ENCODE measurements at regions not wholly inside any gene's neighbourhood (a gene's known extent, or its start where the extent isn't known, plus 50 kb on each side); places are given as distances from the start of the nearest gene placed in this dataset.
"Not testable (repeated sequence)": the region's sequence is repeated elsewhere in the genome, so short reads cannot be mapped to it uniquely, and the experiment has no call there.

DNA sequence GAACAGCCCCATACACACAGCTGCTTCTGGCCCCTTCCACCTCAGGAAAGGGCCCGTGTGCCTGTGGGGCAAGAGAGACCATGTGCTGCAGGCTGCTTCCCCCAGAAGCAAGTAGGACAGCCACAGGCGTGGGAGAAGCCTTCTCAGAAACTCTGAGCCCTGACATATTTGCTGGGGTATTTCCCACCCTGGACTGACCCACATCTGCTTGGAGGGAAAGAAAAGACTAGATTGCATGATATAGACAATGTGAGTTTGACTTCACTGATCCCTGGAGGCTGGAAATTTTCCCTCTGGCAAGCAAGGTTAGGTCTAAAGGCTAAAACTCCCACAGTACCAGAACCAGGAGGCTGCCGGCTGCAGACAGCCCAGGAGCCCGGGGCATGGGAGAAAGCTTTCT, 213.3 kb upstream of the SSTR4 start:
- DNase-seq = no peak

DNA sequence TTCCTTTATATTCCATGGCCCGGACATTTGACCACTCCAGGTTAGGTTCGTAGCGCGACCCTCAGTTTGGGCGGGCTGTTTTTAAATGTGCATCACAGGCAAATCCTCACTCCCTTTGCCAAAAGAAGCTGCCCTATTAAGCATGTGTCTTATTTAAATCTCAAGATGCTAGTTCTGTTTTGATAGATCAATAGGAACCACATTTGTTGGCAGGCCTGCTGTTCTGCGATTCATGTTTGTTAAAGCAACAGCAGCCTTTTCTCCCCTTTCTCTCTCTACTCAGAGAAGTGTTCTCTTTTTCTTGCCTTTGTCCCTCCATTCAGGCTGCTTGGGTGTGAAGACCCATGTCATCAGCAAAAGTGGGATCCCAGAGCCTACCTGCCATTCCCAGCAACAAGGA, 212.0 kb upstream of the SSTR4 start:
- DNase-seq = no peak

DNA sequence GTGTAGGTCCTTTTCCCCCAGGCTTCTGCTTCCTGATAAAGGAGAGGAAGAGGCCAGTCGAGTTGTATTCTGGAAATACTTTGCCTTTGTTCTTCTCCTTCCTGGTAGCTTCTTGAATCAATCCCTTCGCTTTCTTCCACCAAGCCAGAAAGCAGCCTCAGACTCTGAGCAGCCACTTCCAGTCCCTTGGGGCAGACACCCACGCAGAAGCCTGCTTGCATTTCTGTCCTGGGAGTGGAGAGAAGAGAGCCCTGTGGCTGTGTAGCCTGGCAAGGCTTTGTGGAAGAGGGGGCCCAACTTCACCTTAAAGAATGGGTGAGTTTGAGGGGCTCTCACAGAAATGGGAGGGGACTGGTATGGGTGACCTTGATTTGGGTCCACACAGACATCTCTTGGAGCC, 211.0 kb upstream of the SSTR4 start:
- no peak for DNase-seq

DNA sequence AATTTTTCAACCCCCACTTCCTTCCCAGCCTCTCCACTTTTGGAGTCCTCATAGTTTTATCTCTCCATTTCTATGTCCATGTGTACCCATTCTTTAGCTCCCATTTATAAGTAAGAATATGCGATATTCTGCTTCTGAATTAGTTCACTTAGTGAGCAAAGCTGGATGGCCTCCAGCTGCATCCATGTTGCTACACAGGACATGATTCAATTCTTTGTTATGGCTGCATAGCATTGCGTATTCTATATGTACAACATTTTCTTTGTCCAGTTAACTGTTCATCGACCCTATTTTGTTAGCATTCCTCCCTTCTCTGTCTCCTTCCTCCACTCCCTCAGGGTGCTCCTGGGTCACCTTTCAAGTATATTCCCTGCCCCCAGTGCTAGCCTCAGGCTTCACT, 210.0 kb upstream of the SSTR4 start:
- no peak for DNase-seq

DNA sequence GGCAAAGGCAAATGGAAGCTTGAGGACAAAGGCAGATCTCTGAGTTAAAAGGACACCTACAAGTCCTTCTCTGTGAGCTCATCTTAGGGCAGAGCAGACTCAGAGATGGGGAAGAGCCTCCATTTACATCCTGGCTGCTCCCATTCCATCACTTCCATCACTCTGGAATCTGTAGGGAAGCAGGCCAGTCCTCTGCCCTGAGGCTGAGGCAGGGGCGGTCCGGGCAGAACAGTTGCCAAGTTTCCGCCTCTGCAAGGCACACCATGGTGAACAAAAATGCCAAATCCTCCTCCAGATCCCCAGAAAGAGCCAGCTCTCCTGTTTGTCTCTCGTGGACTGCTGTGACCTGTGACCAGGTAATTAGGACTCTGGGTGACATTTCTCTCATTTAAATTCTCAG, 209.6 kb upstream of the SSTR4 start:
- no peak for DNase-seq

DNA sequence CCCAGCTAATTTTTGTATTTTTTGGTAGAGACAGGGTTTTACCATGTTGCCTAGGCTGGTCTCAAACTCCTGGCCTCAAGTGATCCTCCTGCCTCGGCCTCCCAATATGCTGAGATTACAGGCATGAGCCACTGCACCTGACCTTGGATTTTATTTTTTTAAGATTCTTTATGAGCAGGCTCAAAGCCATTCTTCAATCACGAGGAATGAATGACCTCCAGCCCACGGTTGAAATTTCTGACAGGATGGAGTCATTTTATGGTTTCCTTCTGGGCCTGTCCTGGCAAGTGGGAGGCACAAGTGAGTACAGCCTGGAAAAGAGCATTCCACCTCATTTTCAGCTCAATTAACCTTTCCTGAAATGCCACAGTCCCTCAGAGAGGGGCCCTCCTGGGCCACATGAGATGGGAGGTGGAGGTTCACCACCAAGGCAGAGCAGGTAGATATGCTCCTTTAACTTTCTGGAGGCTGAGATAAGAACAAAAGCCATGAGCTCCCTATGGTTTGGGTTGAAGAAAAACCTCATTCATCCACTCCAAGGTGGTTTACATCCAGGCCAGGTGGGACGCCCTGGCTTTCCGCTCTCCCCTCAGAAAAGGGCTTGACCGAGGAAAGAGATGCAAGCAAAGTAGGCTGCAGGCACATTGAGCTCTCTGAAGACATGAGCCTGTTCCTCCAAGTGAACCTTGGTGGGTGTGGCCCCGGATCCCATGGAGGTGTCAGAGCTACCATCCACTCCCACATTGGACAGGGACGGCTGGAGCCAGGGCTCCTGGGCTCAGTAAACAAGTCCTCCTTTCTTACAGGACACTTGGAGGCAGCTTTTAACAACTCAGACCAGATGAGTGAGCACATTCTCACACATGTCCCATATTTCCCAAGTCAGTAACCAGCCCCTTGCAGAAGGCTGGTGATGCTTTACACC, 208.5 kb upstream of the SSTR4 start:
- DNase-seq = no peak

DNA sequence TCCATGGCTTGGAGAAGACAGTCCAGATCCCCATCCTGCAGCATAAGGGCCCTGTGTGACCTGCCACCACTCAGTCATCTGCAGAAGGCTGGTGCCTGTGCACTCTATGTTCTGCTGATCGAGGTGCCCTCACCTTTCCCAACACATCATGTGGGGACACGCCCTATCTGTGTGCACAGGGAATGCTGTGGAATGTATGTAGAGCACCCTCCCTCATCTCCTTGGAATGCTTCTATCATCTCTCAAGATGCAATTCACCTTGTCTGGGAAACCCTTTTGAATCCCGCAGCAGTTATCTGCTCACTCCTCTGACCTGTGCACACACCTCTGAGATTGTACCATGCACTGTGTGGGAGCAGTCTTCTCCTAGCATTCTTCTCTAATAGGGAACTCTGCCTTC, 207.2 kb upstream of the SSTR4 start:
- no peak for DNase-seq

DNA sequence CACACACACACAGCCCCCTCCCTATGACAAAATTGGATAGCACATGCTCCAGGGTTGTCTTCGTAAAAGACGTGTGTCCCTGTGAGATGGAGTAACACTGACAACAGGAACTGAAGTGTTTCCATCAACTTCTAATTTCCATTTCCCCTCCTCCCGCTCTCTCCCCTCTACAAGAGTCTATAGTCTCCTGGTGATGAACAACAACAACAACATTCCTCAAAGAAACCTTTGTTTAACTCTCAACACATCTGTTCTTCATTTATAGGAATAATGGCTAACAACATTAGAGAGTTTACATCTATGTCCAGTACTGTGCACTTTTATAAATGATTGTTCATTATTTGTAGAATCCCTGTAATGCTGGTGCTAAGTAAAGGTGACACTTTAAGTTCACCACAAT, 205.8 kb upstream of the SSTR4 start:
- DNase-seq = no peak

DNA sequence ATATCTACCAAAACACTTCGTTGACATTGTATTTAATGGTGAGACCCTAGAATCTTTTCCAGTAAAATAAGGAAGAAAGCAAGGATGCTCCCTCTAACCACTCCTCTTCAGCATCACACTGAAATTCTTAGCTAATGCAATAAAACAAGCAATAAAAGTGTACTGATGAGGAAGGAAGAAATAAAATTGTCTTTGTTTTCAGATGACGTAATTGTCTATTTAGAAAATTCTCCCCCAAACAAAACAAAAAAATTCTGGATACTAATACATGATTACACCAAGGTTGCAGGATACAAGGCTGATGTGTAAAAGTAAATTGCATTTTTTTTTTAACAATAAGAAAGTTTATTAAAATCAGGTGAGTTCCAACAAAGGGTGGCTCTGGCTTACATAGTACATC, 205.0 kb upstream of the SSTR4 start:
- DNase-seq = no peak

DNA sequence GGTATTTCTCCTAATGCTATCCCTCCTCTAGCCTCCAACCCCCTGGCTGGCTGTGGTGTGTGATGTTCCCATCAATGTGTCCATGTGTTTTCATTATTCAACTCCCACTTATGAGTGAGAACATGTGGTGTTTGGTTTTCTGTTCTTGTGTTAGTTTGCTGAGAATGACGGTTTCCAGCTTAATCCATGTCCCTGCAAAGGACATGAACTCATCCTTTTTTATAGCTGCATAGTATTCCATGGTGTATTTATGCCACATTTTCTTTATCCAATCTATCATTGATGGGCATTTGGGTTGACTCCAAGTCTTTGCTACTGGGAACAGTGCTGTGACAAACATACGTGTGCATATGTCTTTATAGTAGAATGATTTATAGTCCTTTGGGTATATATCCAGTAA, 204.4 kb upstream of the SSTR4 start:
- DNase-seq = not testable (repeated sequence)

DNA sequence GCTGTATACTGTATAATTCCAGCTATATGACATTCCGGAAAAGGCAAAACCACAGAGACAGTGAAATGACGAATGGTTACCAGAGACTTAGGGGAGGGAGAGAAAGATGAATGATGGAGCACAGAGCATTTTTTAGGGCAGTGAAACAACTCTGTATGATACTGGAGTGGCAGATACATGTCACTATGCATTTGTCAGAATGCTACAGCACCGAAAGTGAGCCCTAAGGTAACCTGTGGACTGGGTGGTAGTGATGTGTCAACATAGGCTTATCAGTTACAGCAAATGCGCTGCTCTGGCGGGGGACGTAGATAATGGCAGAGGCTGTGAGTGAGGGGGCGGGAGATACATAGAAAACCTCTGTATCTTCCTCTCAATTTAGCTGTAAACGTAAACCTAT, 201.3 kb upstream of the SSTR4 start:
- no peak for DNase-seq

DNA sequence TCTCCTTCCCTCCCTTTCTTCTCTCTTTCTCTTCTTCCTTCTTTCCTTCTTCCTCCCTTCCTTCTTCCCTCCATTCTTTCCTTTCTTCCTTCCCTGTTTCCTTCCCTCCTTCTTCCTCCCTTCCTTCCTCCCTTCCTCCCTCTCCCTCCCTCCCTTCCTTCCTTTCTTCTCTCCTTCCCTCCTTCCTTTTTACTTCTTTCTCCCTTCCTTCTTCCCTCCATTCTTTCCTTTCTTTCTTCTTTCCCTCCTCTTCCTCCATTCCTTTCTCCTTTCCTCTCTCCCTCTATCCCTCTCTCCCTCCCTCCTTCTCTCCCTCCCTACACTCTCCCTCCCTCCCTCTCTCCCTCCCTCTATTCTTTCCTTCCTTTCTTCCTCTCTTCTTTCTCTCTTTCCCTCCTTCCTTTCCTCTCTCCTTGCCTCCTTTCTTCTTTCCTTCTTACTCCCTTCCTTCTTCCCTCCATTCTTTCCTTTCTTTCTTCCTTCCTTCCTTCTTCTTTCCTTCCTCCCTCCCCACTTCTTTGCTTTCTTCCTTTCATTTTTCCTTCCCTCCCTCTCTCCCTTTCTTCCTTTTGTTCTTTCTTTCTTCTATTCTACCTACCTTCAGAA, 200.4 kb upstream of the SSTR4 start:
- DNase-seq = no peak

DNA sequence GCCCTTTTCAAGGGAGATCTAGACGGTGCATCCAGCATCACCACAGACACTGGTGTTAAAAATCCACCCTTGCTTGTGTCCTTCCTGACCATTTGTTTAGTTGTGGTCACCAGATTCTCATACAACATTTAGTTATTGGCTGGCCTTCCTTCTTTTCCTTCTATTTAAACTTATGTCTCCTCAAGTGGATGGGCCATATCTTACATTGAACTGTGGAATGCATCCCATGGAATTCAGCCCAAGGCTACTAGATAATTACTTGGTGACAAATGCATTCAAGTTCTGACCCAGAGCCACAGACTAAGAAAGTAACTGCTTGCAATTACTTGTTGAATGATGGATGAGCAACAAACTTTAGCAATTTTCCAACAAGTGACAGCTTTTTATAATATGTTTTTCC, 198.9 kb upstream of the SSTR4 start:
- DNase-seq = no peak

DNA sequence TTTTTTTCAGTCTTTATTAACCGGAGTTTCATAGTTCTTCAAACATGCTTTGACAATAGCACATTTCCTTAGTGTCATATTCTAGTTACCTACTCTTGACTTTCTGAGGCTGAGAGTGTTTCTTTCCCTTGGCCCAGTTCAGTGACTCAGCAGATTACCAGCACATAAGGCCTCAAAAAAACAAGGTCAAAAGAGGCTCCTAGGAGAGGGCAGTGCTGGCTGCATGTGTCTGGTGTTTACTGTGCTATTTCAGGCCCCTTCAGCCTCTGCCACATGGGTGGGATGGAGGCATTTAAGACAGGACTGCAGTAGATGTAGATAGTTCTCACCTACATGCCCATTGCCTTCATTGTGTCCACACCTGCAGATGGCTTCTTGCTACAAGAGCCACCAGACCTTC, 198.2 kb upstream of the SSTR4 start:
- DNase-seq = no peak

DNA sequence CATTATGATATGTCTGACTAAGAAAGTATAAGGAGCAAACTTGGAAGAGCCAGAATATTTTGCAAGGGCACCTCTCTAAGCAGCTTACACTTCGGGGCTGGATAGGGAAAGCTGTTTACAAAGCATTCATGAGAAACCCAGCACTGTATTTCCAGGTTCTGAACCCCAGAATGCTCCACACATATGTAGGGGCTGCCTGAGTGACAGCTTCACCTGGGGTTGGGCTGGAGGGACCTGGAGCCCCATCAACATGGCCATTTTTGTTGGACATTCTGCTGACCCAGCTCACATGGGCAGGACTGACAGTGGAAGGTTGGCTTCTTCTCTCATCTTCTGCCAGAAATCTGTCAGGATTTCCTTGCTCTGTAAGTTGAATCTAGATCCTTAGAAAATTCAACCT, 197.1 kb upstream of the SSTR4 start:
- DNase-seq = no peak

DNA sequence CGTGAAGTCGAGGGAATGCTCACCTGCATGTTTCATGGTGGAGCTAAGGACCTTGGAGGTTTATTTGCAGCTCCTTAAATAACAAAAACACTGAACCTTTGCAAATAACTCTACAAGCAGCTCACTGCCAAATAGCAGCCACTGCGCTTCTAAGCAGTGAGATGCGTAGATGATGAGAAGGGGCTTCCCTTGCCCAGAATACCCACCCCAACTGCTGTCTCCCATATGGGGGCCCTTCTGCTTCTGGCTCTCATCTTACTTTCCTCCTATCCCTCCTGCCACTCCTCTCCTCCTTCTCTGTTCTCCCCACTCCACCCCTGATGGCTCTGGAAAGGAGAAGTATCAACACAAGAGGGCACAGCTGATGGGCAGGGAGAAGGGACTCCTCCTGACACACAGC, 193.3 kb upstream of the SSTR4 start:
- DNase-seq = no peak

DNA sequence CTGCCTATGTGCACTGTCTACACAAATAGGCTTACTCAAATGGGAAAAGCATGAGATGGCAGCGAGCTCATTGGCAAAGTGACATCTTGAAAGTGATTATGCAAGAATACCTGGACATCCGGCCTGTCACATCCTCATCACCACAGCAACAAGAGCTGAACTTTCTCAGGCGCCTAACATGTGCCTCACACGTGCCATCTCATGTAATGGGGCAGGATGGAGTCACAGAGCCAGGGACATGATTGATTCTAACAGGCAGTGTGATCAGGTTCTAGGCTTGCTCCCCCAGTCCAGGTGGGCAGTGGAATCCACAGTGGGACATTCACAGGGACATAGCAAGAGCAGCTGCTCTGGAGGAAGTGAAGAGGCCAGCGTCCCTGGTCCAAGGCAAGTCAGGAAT, 192.3 kb upstream of the SSTR4 start:
- DNase-seq = no peak

DNA sequence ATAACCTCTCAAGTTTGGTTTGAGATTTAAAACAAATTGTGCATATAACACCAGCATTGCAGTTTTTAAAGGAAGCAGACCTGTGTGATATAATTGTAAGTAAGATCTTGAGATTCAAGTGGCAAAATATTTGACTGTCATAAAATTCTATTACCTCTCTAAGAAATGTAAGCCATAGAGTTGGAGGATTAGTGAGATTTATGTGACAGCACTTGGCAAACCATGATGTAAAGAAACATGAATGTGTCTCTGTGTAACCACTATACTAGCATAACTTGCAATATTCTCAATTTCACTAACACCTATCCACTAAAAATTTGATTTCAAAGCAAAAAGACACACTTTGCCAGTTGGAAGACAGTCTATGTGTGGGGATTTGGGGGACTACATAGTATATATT, 190.2 kb upstream of the SSTR4 start:
- DNase-seq = no peak

DNA sequence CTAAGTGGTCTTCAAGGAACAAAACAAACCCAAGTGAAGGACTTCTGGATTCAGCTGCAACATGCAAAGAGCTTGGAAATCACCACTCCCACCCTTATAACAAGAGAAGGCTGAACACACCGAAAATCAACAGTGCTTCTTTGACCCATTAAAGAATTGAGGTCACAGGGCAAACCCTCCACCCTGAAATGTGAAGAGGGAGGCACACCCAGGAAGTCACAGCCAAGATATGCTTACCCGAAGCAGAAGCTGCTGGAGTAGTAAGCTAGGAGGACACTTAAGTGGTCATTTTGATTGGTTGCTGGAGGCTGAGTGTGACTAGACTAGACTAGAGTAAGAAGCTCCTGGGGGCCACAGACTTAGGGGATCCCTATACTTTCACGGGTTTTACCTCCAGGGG, 188.2 kb upstream of the SSTR4 start:
- DNase-seq = no peak

DNA sequence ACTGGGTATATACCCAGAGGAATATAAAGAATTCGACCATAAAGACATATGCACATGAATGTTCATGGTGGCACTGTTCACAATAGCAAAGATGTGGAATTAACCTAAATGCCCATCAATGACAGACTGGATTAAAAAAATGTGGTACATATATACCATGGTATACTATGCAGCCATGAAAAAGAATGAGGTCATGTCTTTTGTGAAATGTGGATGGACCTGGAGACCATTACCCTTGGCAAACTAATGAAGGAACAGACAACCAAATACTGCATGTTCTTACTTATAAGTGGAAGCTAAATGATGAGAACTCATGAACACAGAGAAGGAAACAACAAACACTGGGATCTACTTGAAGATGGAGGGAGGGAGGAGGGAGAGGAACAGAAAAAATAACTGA, 186.7 kb upstream of the SSTR4 start:
- DNase-seq = no peak

DNA sequence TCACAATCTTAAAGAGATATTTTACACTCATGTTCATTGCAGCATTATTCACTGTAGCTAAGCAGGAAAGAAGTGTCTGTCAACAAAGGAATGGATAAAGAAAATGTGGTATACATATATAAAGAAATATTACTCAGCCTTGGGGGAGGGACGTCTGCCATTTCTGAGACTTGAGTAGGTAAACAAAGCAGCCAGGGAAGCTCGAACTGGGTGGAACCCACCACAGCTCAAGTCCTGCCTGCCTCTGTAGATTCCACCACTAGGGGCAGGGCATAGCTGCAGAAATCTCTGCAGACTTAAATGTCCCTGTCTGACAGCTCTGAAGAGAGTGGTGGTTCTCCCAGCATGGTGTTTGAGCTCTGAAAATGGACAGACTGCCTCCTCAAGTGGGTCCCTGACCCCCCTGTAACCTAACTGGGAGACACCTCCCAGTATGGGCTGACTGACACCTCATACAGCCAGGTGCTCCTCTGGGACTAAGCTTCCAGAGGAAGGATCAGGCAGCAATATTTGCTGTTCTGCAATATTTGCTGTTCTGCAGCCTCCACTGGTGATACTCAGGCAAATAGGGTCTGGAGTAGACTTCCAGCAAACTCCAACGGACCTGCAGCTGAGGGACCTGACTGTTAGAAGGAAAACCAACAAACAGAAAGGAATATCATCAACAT, 183.3 kb upstream of the SSTR4 start:
- DNase-seq = not testable (repeated sequence)

DNA sequence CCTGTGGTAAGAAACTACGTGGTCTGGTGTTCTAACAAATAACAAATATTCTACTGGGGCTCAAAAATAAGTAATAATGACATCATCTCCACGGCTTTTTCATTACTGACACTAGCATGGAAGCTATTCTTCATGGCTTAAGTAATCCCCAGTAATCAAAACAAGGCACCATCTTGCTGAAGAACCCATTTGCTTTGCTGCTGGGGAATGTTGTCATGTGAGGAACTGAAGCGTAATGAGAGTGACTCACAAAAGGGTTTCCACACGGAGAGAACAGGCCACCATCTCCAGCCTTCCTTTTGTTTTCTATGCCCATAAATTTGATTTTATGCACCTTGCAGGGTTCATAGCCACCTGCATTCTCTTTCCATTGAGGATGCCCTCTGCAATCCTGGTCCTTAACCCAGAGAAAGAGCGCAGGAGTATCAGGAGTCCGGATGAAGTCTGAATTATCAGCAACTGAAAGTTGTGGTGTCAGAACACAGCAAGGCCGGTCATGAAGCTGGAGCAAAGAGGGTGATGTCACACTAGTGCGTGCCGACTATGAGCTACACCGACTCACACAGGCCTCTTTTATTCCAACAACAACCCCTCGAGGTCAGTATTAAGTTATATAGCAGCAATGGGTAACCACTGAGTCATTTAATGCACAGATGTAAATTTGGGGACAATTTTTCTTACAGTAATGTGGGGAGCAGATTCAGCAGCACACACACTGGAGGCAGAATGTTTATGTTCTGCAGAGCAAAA, 173.7 kb upstream of the SSTR4 start:
- no peak for DNase-seq

DNA sequence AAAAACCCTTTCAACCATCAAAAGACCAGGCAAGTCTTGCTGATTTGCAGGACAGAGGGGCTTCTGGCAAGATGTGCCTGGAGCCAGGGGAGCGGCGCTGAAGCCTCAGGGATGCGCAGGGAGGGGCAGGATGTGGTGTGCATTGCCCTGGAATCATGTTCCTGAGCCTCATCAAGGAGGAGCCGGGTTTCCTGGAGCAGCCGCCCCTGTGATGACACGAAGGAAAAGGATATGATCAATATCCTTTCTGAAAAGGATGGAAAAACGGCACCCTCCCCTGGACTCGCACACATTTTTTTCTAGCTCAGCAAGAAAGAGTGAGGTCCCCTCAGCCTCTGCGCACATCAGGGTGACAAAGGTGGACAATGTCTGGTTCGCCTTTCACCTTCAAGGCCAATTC, 173.1 kb upstream of the SSTR4 start:
- DNase-seq = no peak
